T-cell (primary cell): ENCODE measurements at regions not wholly inside any gene's neighbourhood (a gene's known extent, or its start where the extent isn't known, plus 50 kb on each side); places are given as distances from the start of the nearest gene placed in this dataset.

Experiments
- ATAC-seq, 4 experiments: fragments of 200-7000 bp in 3 of 4; fragments of 150-1000 bp in 1 of 4; cut with Tn5 transposase; replicated peaks in 1 of 4; 1 replicate in 3 of 4; 2 replicates in 1 of 4; pipeline ENCODE4 v1.10.0; 2021; ENCODE audit warnings: moderate library complexity in 3 of 4, mild to moderate bottlenecking in 2 of 4, moderate number of reproducible peaks in 1 of 4
- CTCF ChIA-PET, 2 donors: fragments of 300-600 bp; sonication (Branson Sonifier 250); formaldehyde crosslinking; loops; one replicate each; lab custom pipeline; 2022; ENCODE audit warnings: antibody characterized with exemption in 2 of 2; lab: Charles Lee
- POLR2A ChIA-PET, 2 donors: fragments of 300-600 bp; sonication (Branson Sonifier 250); formaldehyde crosslinking; loops; one replicate each; lab custom pipeline; 2022; ENCODE audit warnings: antibody characterized with exemption in 2 of 2; lab: Charles Lee
- DNase-seq, 35 experiments: peaks; one replicate each; pipeline versions ENCODE4 v3.0.0 to v3.0.0-alpha.2; 2013 to 2023
- H3K27ac ChIP-seq: one replicate; pipeline ENCODE4 v1.5.1; 2013; ENCODE audit warnings: low read length
- H3K27me3 ChIP-seq, 2 experiments: replicated peaks in 1 of 2; 1 replicate in 1 of 2; 2 replicates in 1 of 2; pipeline versions ENCODE4 v1.6.1 to v1.7.0; 2013; ENCODE audit warnings: low read length in 1 of 2, mixed read lengths in 1 of 2; ENCODE audit not compliant: control insufficient read depth in 2 of 2, insufficient read depth in 2 of 2; ENCODE audit errors: extremely low read depth in 1 of 2
- H3K36me3 ChIP-seq, 2 donors: 1 replicate in 1 of 2; 2 replicates in 1 of 2; pipeline versions ENCODE4 v1.6.1 to v1.7.0; 2013; ENCODE audit warnings: low read length in 1 of 2; ENCODE audit not compliant: control insufficient read depth in 2 of 2, insufficient read depth in 1 of 2; ENCODE audit errors: extremely low read depth in 1 of 2
- H3K4me1 ChIP-seq, 2 experiments: 1 replicate in 1 of 2; 2 replicates in 1 of 2; pipeline versions ENCODE4 v1.6.1 to v1.7.0; 2013; ENCODE audit warnings: low read length in 2 of 2, mixed read lengths in 1 of 2; ENCODE audit not compliant: insufficient read depth in 2 of 2, control insufficient read depth in 1 of 2; ENCODE audit errors: extremely low read depth in 1 of 2
- H3K4me3 ChIP-seq, 2 donors: 1 replicate in 1 of 2; 2 replicates in 1 of 2; pipeline versions ENCODE4 v1.5.1 to v1.7.0; 2013; ENCODE audit warnings: mild to moderate bottlenecking in 2 of 2, low read length in 1 of 2, moderate library complexity in 1 of 2; ENCODE audit not compliant: control insufficient read depth in 1 of 2; ENCODE audit errors: extremely low read depth in 1 of 2
- H3K9me3 ChIP-seq: 2 replicates; pipeline ENCODE4 v1.7.0; 2013
- H3K27ac Mint-ChIP-seq, 2 donors: one replicate each; pipeline ENCODE4 v1.8.0; 2020 to 2021; ENCODE audit warnings: mild to moderate bottlenecking in 2 of 2, mixed read lengths in 2 of 2
- H3K27me3 Mint-ChIP-seq, 2 donors: one replicate each; pipeline ENCODE4 v1.8.0; 2021 to 2022; ENCODE audit warnings: mixed read lengths in 2 of 2
- H3K36me3 Mint-ChIP-seq: one replicate; pipeline ENCODE4 v1.8.0; 2021; ENCODE audit warnings: mixed read lengths
- H3K4me1 Mint-ChIP-seq, 3 donors: one replicate each; pipeline ENCODE4 v1.8.0; 2020 to 2022; ENCODE audit warnings: mixed read lengths in 3 of 3, mild to moderate bottlenecking in 1 of 3
- H3K4me3 Mint-ChIP-seq, 3 donors: one replicate each; pipeline ENCODE4 v1.8.0; 2020 to 2022; ENCODE audit warnings: mild to moderate bottlenecking in 3 of 3, mixed read lengths in 3 of 3, moderate library complexity in 3 of 3
- H3K9me3 Mint-ChIP-seq, 3 donors: one replicate each; pipeline ENCODE4 v1.8.0; 2020 to 2022; ENCODE audit warnings: mixed read lengths in 3 of 3
- WGBS: methylation state at CpG from one replicate; pipeline ENCODE4 v1.1.5; 2013; ENCODE audit warnings: missing lambda C conversion rate; ENCODE audit not compliant: insufficient coverage; 5-methylcytosine and 5-hydroxymethylcytosine counted together

- no peak for DNase-seq
- Histone ChIP-seq H3K27me3 (no peaks in the 10 kb centered on the region), H3K9me3 (no peaks in the 10 kb centered on the region), H3K4me1 (no peaks in the 10 kb centered on the region), H3K36me3 (no peaks in the 10 kb centered on the region), H3K27ac (no peak overlapping the region), H3K4me3 (no peak overlapping the region)
- Mint-ChIP-seq H3K36me3 (no peaks in the 10 kb centered on the region), H3K4me3 (no peak overlapping the region), H3K27me3 (no peaks in the 10 kb centered on the region), H3K27ac (no peak overlapping the region), H3K4me1 (no peaks in the 10 kb centered on the region), H3K9me3 (peaks cover 11 to 28% (median 12%) of the 10 kb centered on the region in 3 donors)
- 66% methylated on average over 3 of the region's 5 CpGs for WGBS
- ChIA-PET CTCF (no interaction called here), POLR2A (no interaction called here)
- no peak for ATAC-seq
Observed at GRCh38 chr14:28651148-28651547, 115.4 kb upstream of the FOXG1 start.

- WGBS: 20% methylated on average over 1 of the region's 2 CpGs
- Histone ChIP-seq H3K9me3 (no peaks in the 10 kb centered on the region), H3K4me1 (no peaks in the 10 kb centered on the region), H3K4me3 (no peak overlapping the region), H3K27me3 (no peaks in the 10 kb centered on the region), H3K27ac (no peak overlapping the region), H3K36me3 (no peaks in the 10 kb centered on the region)
- H3K27ac Mint-ChIP-seq: no peak overlapping the region
- no peaks in the 10 kb centered on the region for H3K27me3 Mint-ChIP-seq
- peaks cover 10 to 19% (median 11%) of the 10 kb centered on the region in 3 donors for H3K9me3 Mint-ChIP-seq
- CTCF ChIA-PET: no interaction called here
- ATAC-seq: no peak
- no peak for DNase-seq
- no peaks in the 10 kb centered on the region for H3K4me1 Mint-ChIP-seq
- no peaks in the 10 kb centered on the region for H3K36me3 Mint-ChIP-seq
- no peak overlapping the region for H3K4me3 Mint-ChIP-seq
- POLR2A ChIA-PET: no interaction called here
Observed at GRCh38 chr14:28652782-28653181, 113.8 kb upstream of the FOXG1 start.

- Histone ChIP-seq H3K9me3 (no peaks in the 10 kb centered on the region), H3K27me3 (no peaks in the 10 kb centered on the region), H3K4me3 (no peak overlapping the region), H3K27ac (no peak overlapping the region), H3K36me3 (no peaks in the 10 kb centered on the region), H3K4me1 (no peaks in the 10 kb centered on the region)
- DNase-seq (no peak), ATAC-seq (no peak)
- Mint-ChIP-seq H3K4me3 (no peak overlapping the region), H3K4me1 (no peaks in the 10 kb centered on the region), H3K27me3 (no peaks in the 10 kb centered on the region), H3K27ac (no peak overlapping the region), H3K9me3 (peaks cover 10 to 17% (median 11%) of the 10 kb centered on the region in 3 donors), H3K36me3 (no peaks in the 10 kb centered on the region)
- WGBS: no CpG with 5 or more reads among the region's 2 CpGs
- ChIA-PET POLR2A (no interaction called here), CTCF (no interaction called here)
Observed at GRCh38 chr14:28653521-28653920, 113.1 kb upstream of the FOXG1 start.

GRCh38 chr14:28656704-28657255 lies 109.8 kb upstream of the FOXG1 start:
- ATAC-seq (no peak), DNase-seq (no peak)
- H3K36me3 ChIP-seq: no peaks in the 10 kb centered on the region
- H3K9me3 Mint-ChIP-seq: peaks cover 0 to 18% (median 13%) of the 10 kb centered on the region in 3 donors
- no peaks in the 10 kb centered on the region for H3K4me1 Mint-ChIP-seq
- no peaks in the 10 kb centered on the region for H3K9me3 ChIP-seq
- H3K27ac Mint-ChIP-seq: no peak overlapping the region
- no peaks in the 10 kb centered on the region for H3K27me3 Mint-ChIP-seq
- POLR2A ChIA-PET: interaction anchor here in 1 of 2 donors (0.6 kb wide), 1 partner anchor 210 kb away, joined by 6 read pairs; no protein-coding TSS in a partner anchor
- H3K27ac ChIP-seq: no peak overlapping the region
- H3K4me3 ChIP-seq: no peak overlapping the region
- H3K36me3 Mint-ChIP-seq: no peaks in the 10 kb centered on the region
- H3K4me3 Mint-ChIP-seq: no peak overlapping the region
- CTCF ChIA-PET: no interaction called here
- 80% methylated on average over 1 of the region's 1 CpG for WGBS
- no peaks in the 10 kb centered on the region for H3K4me1 ChIP-seq
- H3K27me3 ChIP-seq: no peaks in the 10 kb centered on the region

GRCh38 chr14:28661171-28661772 lies 105.3 kb upstream of the FOXG1 start:
- POLR2A ChIA-PET: no interaction called here
- H3K4me1 ChIP-seq: no peaks in the 10 kb centered on the region
- ATAC-seq (no peak), DNase-seq (no peak)
- H3K4me1 Mint-ChIP-seq: no peaks in the 10 kb centered on the region
- CTCF ChIA-PET: no interaction called here
- H3K36me3 ChIP-seq: no peaks in the 10 kb centered on the region
- no peaks in the 10 kb centered on the region for H3K27me3 ChIP-seq
- H3K9me3 Mint-ChIP-seq: peaks cover 5 to 10% (median 5%) of the 10 kb centered on the region in 3 donors
- no peak overlapping the region for H3K4me3 Mint-ChIP-seq
- H3K9me3 ChIP-seq: no peaks in the 10 kb centered on the region
- no peak overlapping the region for H3K4me3 ChIP-seq
- WGBS: no CpG with 5 or more reads among the region's 5 CpGs
- no peaks in the 10 kb centered on the region for H3K36me3 Mint-ChIP-seq
- H3K27ac ChIP-seq: no peak overlapping the region
- H3K27me3 Mint-ChIP-seq: no peaks in the 10 kb centered on the region
- H3K27ac Mint-ChIP-seq: no peak overlapping the region

GRCh38 chr14:28666961-28667360 lies 99.6 kb upstream of the FOXG1 start:
- Histone ChIP-seq H3K4me3 (no peak overlapping the region), H3K27ac (no peak overlapping the region), H3K36me3 (no peaks in the 10 kb centered on the region), H3K27me3 (no peaks in the 10 kb centered on the region), H3K9me3 (no peaks in the 10 kb centered on the region), H3K4me1 (no peaks in the 10 kb centered on the region)
- DNase-seq: no peak
- WGBS: 60% methylated on average over 1 of the region's 2 CpGs
- H3K27me3 Mint-ChIP-seq: peaks cover 0 to 1% of the 10 kb centered on the region in 2 donors
- no peak overlapping the region for H3K4me3 Mint-ChIP-seq
- H3K9me3 Mint-ChIP-seq: peaks cover 9 to 23% (median 12%) of the 10 kb centered on the region in 3 donors
- CTCF ChIA-PET: no interaction called here
- no peak overlapping the region for H3K27ac Mint-ChIP-seq
- no peak for ATAC-seq
- H3K4me1 Mint-ChIP-seq: no peaks in the 10 kb centered on the region
- H3K36me3 Mint-ChIP-seq: no peaks in the 10 kb centered on the region
- POLR2A ChIA-PET: no interaction called here
